Astrocyte (in vitro differentiated cells and primary cell): ENCODE measurements at regions not wholly inside any gene's neighbourhood (a gene's known extent, or its start where the extent isn't known, plus 50 kb on each side); places are given as distances from the start of the nearest gene placed in this dataset.

Experiments used
- DNase-seq: peaks from one replicate; pipeline ENCODE4 v3.0.0-alpha.2; 2010; ENCODE audit warnings: low read depth
- FAIRE-seq: peaks from 2 replicates; lab custom pipeline; 2011; peaks lifted over from hg19 to GRCh38; lab: Jason Lieb, UNC
- H2AFZ ChIP-seq: 2 replicates; pipeline ENCODE4 v1.6.0; 2012; ENCODE audit warnings: low read depth, low read length, inconsistent platforms
- H3K27ac ChIP-seq: 2 replicates; pipeline ENCODE4 v1.5.1; 2011; ENCODE audit warnings: low read depth, low read length, inconsistent platforms
- H3K27me3 ChIP-seq: 2 replicates; pipeline ENCODE4 v1.6.0; 2011; ENCODE audit warnings: low read length, inconsistent platforms; ENCODE audit not compliant: insufficient read depth
- H3K36me3 ChIP-seq: 2 replicates; pipeline ENCODE4 v1.5.1; 2011; ENCODE audit warnings: low read length, inconsistent platforms; ENCODE audit not compliant: insufficient read depth
- H3K4me1 ChIP-seq: 2 replicates; pipeline ENCODE4 v1.5.1; 2011; ENCODE audit warnings: low read length, inconsistent platforms; ENCODE audit not compliant: insufficient read depth
- H3K4me2 ChIP-seq: 2 replicates; pipeline ENCODE4 v1.6.0; 2012; ENCODE audit warnings: low read length, inconsistent platforms
- H3K4me3 ChIP-seq: 2 replicates; pipeline ENCODE4 v1.5.1; 2011; ENCODE audit warnings: low read depth, mild to moderate bottlenecking, low read length, inconsistent platforms; ENCODE audit not compliant: insufficient read depth
- H3K79me2 ChIP-seq: 2 replicates; pipeline ENCODE4 v1.6.0; 2012; ENCODE audit warnings: mild to moderate bottlenecking, low read length, inconsistent platforms; ENCODE audit not compliant: insufficient read depth
- H3K9ac ChIP-seq: 2 replicates; pipeline ENCODE4 v1.6.0; 2012; ENCODE audit warnings: mild to moderate bottlenecking, low read length, inconsistent platforms
- H3K9me3 ChIP-seq: 2 replicates; pipeline ENCODE4 v1.5.1; 2012; ENCODE audit warnings: low read depth, mild to moderate bottlenecking, low read length, inconsistent platforms; ENCODE audit not compliant: insufficient read depth
- H4K20me1 ChIP-seq: 2 replicates; pipeline ENCODE4 v1.6.0; 2012; ENCODE audit warnings: low read length, inconsistent platforms; ENCODE audit not compliant: insufficient read depth
- H3K27ac Mint-ChIP-seq: one replicate; pipeline ENCODE4 v1.8.0; 2021; ENCODE audit warnings: mild to moderate bottlenecking, mixed read lengths; ENCODE audit not compliant: unreplicated experiment
- H3K27me3 Mint-ChIP-seq: one replicate; pipeline ENCODE4 v1.8.0; 2021; ENCODE audit warnings: low read depth, mixed read lengths; ENCODE audit not compliant: unreplicated experiment
- H3K36me3 Mint-ChIP-seq: one replicate; pipeline ENCODE4 v1.8.0; 2021; ENCODE audit warnings: low read depth, mixed read lengths; ENCODE audit not compliant: unreplicated experiment
- H3K4me1 Mint-ChIP-seq: one replicate; pipeline ENCODE4 v1.8.0; 2021; ENCODE audit warnings: low read depth, mixed read lengths; ENCODE audit not compliant: unreplicated experiment
- H3K4me3 Mint-ChIP-seq: one replicate; pipeline ENCODE4 v1.8.0; 2021; ENCODE audit warnings: mild to moderate bottlenecking, moderate library complexity, mixed read lengths; ENCODE audit not compliant: unreplicated experiment
- H3K9me3 Mint-ChIP-seq: one replicate; pipeline ENCODE4 v1.8.0; 2021; ENCODE audit warnings: mild to moderate bottlenecking, mixed read lengths; ENCODE audit not compliant: unreplicated experiment
- CTCF ChIP-seq: IDR thresholded peaks from 2 replicates; pipeline ENCODE4 v1.5.1; 2011; ENCODE audit warnings: low read depth, mild to moderate bottlenecking, inconsistent platforms, low read length, moderate library complexity; ENCODE audit not compliant: insufficient read depth
- EZH2 ChIP-seq: IDR thresholded peaks from 2 replicates; pipeline ENCODE4 v1.6.1; 2012; ENCODE audit warnings: mild to moderate bottlenecking, low read length, inconsistent platforms; ENCODE audit not compliant: insufficient read depth

GRCh38 chr9:103431809-103432208, 436.7 kb downstream of the CYLC2 start:
- H3K27ac ChIP-seq: no peak overlapping the region
- no peaks in the 10 kb centered on the region for H4K20me1 ChIP-seq
- H3K27ac Mint-ChIP-seq: no peak overlapping the region
- no peak for TF ChIP-seq EZH2
- TF ChIP-seq CTCF: no peak
- no peak overlapping the region for H3K4me3 Mint-ChIP-seq
- H3K4me2 ChIP-seq: no peak overlapping the region
- no peaks in the 10 kb centered on the region for H3K36me3 ChIP-seq
- H3K9ac ChIP-seq: no peak overlapping the region
- no peak overlapping the region for H2AFZ ChIP-seq
- H3K79me2 ChIP-seq: no peaks in the 10 kb centered on the region
- FAIRE-seq: no peak
- DNase-seq: no peak
- H3K27me3 ChIP-seq: no peaks in the 10 kb centered on the region
- H3K36me3 Mint-ChIP-seq: no peaks in the 10 kb centered on the region
- H3K4me1 Mint-ChIP-seq: no peaks in the 10 kb centered on the region
- no peaks in the 10 kb centered on the region for H3K9me3 ChIP-seq
- peaks cover 14% of the 10 kb centered on the region for H3K9me3 Mint-ChIP-seq
- H3K4me3 ChIP-seq: no peak overlapping the region
- H3K4me1 ChIP-seq: no peaks in the 10 kb centered on the region
- H3K27me3 Mint-ChIP-seq: no peaks in the 10 kb centered on the region

- H3K36me3 Mint-ChIP-seq: no peaks in the 10 kb centered on the region
These were observed 449.0 kb downstream of the CYLC2 start for GRCh38 chr9:103444176-103444575.

More at GRCh38 chr9:103444176-103444575, 449.0 kb downstream of the CYLC2 start:
- Histone ChIP-seq H3K4me2 (no peak overlapping the region), H3K4me3 (no peak overlapping the region), H3K27me3 (no peaks in the 10 kb centered on the region), H3K27ac (no peak overlapping the region), H3K36me3 (no peaks in the 10 kb centered on the region), H3K9me3 (no peaks in the 10 kb centered on the region), H4K20me1 (no peaks in the 10 kb centered on the region), H2AFZ (no peak overlapping the region), H3K79me2 (no peaks in the 10 kb centered on the region), H3K9ac (no peak overlapping the region), H3K4me1 (no peaks in the 10 kb centered on the region)
- DNase-seq (no peak), FAIRE-seq (no peak)
- no peak overlapping the region for H3K4me3 Mint-ChIP-seq
- H3K9me3 Mint-ChIP-seq: peaks cover 2% of the 10 kb centered on the region
- no peaks in the 10 kb centered on the region for H3K27me3 Mint-ChIP-seq
- no peak overlapping the region for H3K27ac Mint-ChIP-seq
- H3K4me1 Mint-ChIP-seq: no peaks in the 10 kb centered on the region
- no peak for TF ChIP-seq EZH2
- TF ChIP-seq CTCF: no peak
